ENCODE measurements at regions not wholly inside any gene's neighbourhood (a gene's known extent, or its start where the extent isn't known, plus 50 kb on each side); places are given as distances from the start of the nearest gene placed in this dataset.

- H3K27me3 ChIP-seq (ENCODE audit: control insufficient read depth, insufficient read depth, low read length): no peaks in the 10 kb centered on the region
- ChIA-PET CTCF (no interaction called here), POLR2A (no interaction called here)
- no peak overlapping the region for H3K27ac ChIP-seq (ENCODE audit: low read depth, low read length)
- H3K4me3 ChIP-seq (ENCODE audit: low read depth, low read length): no peak overlapping the region
- no peak for TF ChIP-seq CTCF (IDR thresholded peaks at IDR 0.05; ENCODE audit: low read depth, low read length)
- H3K9me3 ChIP-seq (ENCODE audit: control insufficient read depth, insufficient read depth, low read length): no peaks in the 10 kb centered on the region
- DNase-seq (ENCODE audit: low read depth, low spot score): no peak
Observed at GRCh38 chr20:52098186-52098585, 93.4 kb downstream of the ZFP64 start.

GRCh38 chr20:52096117-52096516 lies 95.5 kb downstream of the ZFP64 start:
- no peak for DNase-seq (ENCODE audit: low read depth, low spot score)
- ChIA-PET CTCF (no interaction called here), POLR2A (no interaction called here)
- H3K27ac ChIP-seq (ENCODE audit: low read depth, low read length): no peak overlapping the region
- no peaks in the 10 kb centered on the region for H3K9me3 ChIP-seq (ENCODE audit: control insufficient read depth, insufficient read depth, low read length)
- H3K27me3 ChIP-seq (ENCODE audit: control insufficient read depth, insufficient read depth, low read length): no peaks in the 10 kb centered on the region
- no peak overlapping the region for H3K4me3 ChIP-seq (ENCODE audit: low read depth, low read length)
- TF ChIP-seq CTCF (IDR thresholded peaks at IDR 0.05; ENCODE audit: low read depth, low read length): no peak

- TF ChIP-seq CTCF (IDR thresholded peaks at IDR 0.05; ENCODE audit: low read depth, low read length): no peak
- DNase-seq (ENCODE audit: low read depth, low spot score): no peak
- ChIA-PET CTCF (no interaction called here), POLR2A (no interaction called here)
- Histone ChIP-seq H3K27me3 (ENCODE audit: control insufficient read depth, insufficient read depth, low read length) (no peaks in the 10 kb centered on the region), H3K4me3 (ENCODE audit: low read depth, low read length) (no peak overlapping the region), H3K9me3 (ENCODE audit: control insufficient read depth, insufficient read depth, low read length) (no peaks in the 10 kb centered on the region), H3K27ac (ENCODE audit: low read depth, low read length) (no peak overlapping the region)
Observed at GRCh38 chr20:52094693-52095092, 96.9 kb downstream of the ZFP64 start.

GRCh38 chr20:52093575-52093974 lies 98.0 kb downstream of the ZFP64 start:
- H3K4me3 ChIP-seq (ENCODE audit: low read depth, low read length): no peak overlapping the region
- TF ChIP-seq CTCF (IDR thresholded peaks at IDR 0.05; ENCODE audit: low read depth, low read length): no peak
- DNase-seq (ENCODE audit: low read depth, low spot score): no peak
- POLR2A ChIA-PET: no interaction called here
- no peaks in the 10 kb centered on the region for H3K27me3 ChIP-seq (ENCODE audit: control insufficient read depth, insufficient read depth, low read length)
- CTCF ChIA-PET: no interaction called here
- H3K27ac ChIP-seq (ENCODE audit: low read depth, low read length): no peak overlapping the region
- no peaks in the 10 kb centered on the region; the same call in 1 of the 2 replicates for H3K9me3 ChIP-seq (ENCODE audit: control insufficient read depth, insufficient read depth, low read length)

GRCh38 chr20:52090035-52090434 lies 101.5 kb downstream of the ZFP64 start:
- H3K27ac ChIP-seq (ENCODE audit: low read depth, low read length): no peak overlapping the region
- no peak for TF ChIP-seq CTCF (IDR thresholded peaks at IDR 0.05; ENCODE audit: low read depth, low read length)
- no peaks in the 10 kb centered on the region for H3K27me3 ChIP-seq (ENCODE audit: control insufficient read depth, insufficient read depth, low read length)
- CTCF ChIA-PET: interaction anchor here (0.5 to 1.6 kb wide), 3 partner anchors 55 to 466 kb away, joined by 3 to 7 read pairs (median 4); no protein-coding TSS in a partner anchor
- H3K4me3 ChIP-seq (ENCODE audit: low read depth, low read length): no peak overlapping the region
- peaks cover 12% of the 10 kb centered on the region for H3K9me3 ChIP-seq (ENCODE audit: control insufficient read depth, insufficient read depth, low read length)
- POLR2A ChIA-PET: interaction anchor here (0.6 kb wide), 1 partner anchor 41 kb away, joined by 7 read pairs; no protein-coding TSS in a partner anchor
- no peak for DNase-seq (ENCODE audit: low read depth, low spot score)
